ENCODE measurements at regions not wholly inside any gene's neighbourhood (a gene's known extent, or its start where the extent isn't known, plus 50 kb on each side); places are given as distances from the start of the nearest gene placed in this dataset.

DNA sequence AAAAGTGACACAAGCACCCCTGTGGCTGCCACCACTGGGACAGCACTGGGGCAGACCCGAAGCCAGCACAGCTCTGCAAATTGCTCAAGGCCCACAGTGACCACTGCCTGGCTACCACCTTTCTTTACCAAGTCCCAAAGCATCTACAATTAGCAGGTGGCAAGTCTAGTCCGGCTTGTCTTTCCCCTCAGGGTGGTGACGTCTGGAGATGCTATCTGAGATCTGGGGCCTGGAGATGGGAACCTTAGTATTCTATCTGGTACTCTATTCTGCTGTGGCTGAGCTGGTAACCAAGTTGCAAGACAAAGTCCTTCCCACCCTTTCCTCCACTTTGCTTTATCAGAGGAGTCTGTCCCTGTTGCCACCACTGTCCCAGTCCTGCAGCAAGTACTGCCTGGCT lies 1010.1 kb upstream of the FLRT2 start:
- TF ChIP-seq TAF1 (IDR thresholded peaks at IDR 0.05; ENCODE audit: low read depth), result no peak
- TF ChIP-seq POLR2AphosphoS5 (IDR thresholded peaks at IDR 0.05), result no peak
- TF ChIP-seq RAD21 (conservative IDR thresholded peaks at IDR 0.05), result no peak
- TF ChIP-seq, protein P1, sequence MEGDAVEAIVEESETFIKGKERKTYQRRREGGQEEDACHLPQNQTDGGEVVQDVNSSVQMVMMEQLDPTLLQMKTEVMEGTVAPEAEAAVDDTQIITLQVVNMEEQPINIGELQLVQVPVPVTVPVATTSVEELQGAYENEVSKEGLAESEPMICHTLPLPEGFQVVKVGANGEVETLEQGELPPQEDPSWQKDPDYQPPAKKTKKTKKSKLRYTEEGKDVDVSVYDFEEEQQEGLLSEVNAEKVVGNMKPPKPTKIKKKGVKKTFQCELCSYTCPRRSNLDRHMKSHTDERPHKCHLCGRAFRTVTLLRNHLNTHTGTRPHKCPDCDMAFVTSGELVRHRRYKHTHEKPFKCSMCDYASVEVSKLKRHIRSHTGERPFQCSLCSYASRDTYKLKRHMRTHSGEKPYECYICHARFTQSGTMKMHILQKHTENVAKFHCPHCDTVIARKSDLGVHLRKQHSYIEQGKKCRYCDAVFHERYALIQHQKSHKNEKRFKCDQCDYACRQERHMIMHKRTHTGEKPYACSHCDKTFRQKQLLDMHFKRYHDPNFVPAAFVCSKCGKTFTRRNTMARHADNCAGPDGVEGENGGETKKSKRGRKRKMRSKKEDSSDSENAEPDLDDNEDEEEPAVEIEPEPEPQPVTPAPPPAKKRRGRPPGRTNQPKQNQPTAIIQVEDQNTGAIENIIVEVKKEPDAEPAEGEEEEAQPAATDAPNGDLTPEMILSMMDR (IDR thresholded peaks at IDR 0.05; ENCODE audit: poor library complexity, severe bottlenecking), result no peak
- no peak for TF ChIP-seq EZH2 (IDR thresholded peaks at IDR 0.05; ENCODE audit: borderline replicate concordance, insufficient read depth, low read length, poor library complexity, severe bottlenecking)
